Activated CD4-positive, alpha-beta T cell treated with anti-CD3 and anti-CD28 coated beads, Interleukin-2, amount 10 ng/mL, durations not matched to agents 24 days and 14 days (primary cell): ENCODE measurements at regions not wholly inside any gene's neighbourhood (a gene's known extent, or its start where the extent isn't known, plus 50 kb on each side); places are given as distances from the start of the nearest gene placed in this dataset.

Source experiments
- DNase-seq: peaks from one replicate; pipeline ENCODE4 v3.0.0; 2022
- H3K27ac Mint-ChIP-seq: one replicate; pipeline ENCODE4 v1.8.0; 2022; ENCODE audit warnings: mild to moderate bottlenecking, mixed read lengths
- H3K27me3 Mint-ChIP-seq: one replicate; pipeline ENCODE4 v1.8.0; 2022; ENCODE audit warnings: mixed read lengths
- H3K36me3 Mint-ChIP-seq: one replicate; pipeline ENCODE4 v1.8.0; 2022; ENCODE audit warnings: low read depth, mild to moderate bottlenecking, mixed read lengths
- H3K4me1 Mint-ChIP-seq: one replicate; pipeline ENCODE4 v1.8.0; 2021; ENCODE audit warnings: mixed read lengths
- H3K4me3 Mint-ChIP-seq: one replicate; pipeline ENCODE4 v1.8.0; 2022; ENCODE audit warnings: mild to moderate bottlenecking, moderate library complexity, mixed read lengths
- H3K9me3 Mint-ChIP-seq: one replicate; pipeline ENCODE4 v1.8.0; 2021; ENCODE audit warnings: mixed read lengths
- intact Hi-C: fragments of 100-400 bp; cut with micrococcal nuclease; formaldehyde crosslinking; loops from one replicate; pipeline ENCODE4 v1.15.1; 2023

DNA sequence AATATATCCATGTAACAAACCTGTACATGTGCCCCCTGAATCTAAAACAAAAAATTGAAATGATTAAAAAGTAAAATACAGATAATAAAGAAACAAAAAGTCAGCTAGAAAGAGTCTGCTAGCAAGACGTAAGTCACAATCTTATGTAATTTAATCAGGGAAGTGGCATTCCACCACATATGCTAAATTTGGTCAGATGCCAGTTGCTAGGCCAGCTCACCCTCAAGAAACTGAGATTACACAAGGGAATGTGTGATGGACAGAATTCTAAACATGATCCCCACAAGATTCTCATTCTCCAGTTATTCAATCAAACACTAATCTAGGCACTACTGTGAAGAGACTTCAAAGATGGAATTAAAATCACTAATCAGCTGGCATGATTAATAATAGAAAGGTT, 689.3 kb downstream of the CENPC start:
- Mint-ChIP-seq H3K27ac (no peak overlapping the region), H3K27me3 (no peaks in the 10 kb centered on the region), H3K36me3 (no peaks in the 10 kb centered on the region), H3K4me3 (no peak overlapping the region), H3K4me1 (no peaks in the 10 kb centered on the region), H3K9me3 (no peaks in the 10 kb centered on the region)
- no peak for DNase-seq
- intact Hi-C loops, result no loop called here

DNA sequence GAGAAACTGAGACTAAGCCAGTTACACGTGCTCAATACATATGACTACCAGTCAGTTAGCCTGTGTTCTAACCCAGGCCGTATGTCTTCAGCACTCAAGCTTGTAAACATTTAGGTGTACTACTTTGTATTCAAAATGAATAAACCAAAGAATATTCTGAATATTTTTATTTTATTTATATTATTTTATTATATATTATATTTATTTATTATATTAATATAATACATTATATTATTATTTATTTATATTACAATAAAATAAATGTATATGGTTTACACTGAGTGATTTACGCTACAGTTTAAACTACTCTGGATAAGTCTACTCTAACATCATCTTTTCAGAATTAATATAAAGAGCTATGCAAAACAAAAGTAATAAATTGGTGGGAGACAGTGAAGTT, 691.5 kb downstream of the CENPC start:
- intact Hi-C loops, result no loop called here
- Mint-ChIP-seq H3K36me3 (no peaks in the 10 kb centered on the region), H3K4me1 (no peaks in the 10 kb centered on the region), H3K4me3 (no peak overlapping the region), H3K27ac (no peak overlapping the region), H3K27me3 (no peaks in the 10 kb centered on the region), H3K9me3 (no peaks in the 10 kb centered on the region)
- DNase-seq, result no peak

DNA sequence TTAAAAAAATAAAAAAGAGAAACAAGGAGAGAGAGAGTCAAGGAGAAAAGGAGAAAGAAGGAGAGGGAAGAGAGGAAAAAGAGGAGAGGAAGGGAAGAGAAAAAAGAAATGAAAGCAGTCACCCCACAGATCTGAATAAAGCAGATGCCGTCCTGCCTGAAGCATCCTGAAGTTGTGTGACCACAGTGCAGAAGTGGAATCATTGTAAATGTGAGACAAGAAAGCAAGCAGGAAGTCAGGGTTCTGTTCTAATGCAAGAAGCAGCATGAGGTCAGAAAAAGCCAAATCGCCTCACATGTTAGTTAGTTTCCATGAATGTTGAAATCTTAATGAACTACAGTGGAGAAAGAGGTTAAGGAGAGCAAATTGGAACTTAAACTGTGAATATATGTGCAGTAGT, 692.5 kb downstream of the CENPC start:
- no peaks in the 10 kb centered on the region for H3K9me3 Mint-ChIP-seq
- no peak overlapping the region for H3K4me3 Mint-ChIP-seq
- no peak overlapping the region for H3K27ac Mint-ChIP-seq
- intact Hi-C loops, result no loop called here
- H3K36me3 Mint-ChIP-seq, result no peaks in the 10 kb centered on the region
- no peaks in the 10 kb centered on the region for H3K4me1 Mint-ChIP-seq
- no peaks in the 10 kb centered on the region for H3K27me3 Mint-ChIP-seq
- no peak for DNase-seq

DNA sequence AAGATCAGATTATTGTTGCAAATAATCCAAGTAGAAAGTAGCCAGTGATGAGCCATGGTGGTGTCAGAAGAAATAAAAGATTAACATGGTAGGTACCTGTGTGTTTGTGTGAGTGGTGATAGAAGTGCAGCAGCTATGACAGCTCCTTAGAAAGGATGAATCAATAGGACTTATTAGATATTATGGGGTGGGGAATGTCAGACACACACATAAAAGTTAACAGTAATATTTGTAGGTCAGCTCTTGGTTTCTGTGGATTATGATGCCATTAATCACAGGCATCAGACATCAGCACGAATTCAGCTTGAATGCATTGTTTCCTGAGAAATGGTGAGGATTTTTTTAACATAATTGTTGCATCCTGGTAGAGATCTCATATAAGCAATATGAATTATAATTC, 695.7 kb downstream of the CENPC start:
- intact Hi-C loops, result no loop called here
- no peak for DNase-seq
- Mint-ChIP-seq H3K4me3 (no peak overlapping the region), H3K27ac (no peak overlapping the region), H3K9me3 (no peaks in the 10 kb centered on the region), H3K36me3 (no peaks in the 10 kb centered on the region), H3K27me3 (no peaks in the 10 kb centered on the region), H3K4me1 (no peaks in the 10 kb centered on the region)

DNA sequence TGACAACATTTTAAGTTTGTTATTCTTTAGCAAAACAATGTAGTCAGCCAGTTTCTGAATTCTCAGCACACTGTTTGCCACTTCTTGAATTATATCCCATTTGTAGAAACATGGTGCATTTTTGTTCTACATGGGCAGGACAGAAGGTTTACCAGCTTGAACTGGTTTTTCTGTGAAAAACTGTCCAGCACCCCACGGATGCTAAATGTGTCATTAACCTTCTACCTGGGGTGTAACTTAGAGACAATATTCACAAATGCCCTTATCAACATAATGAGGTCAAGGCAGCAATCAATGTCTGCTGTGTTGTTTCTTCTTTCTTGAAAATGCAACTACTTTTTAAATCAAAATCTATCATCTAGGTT, 702.6 kb downstream of the CENPC start:
- Mint-ChIP-seq H3K27ac (no peak overlapping the region), H3K27me3 (no peaks in the 10 kb centered on the region), H3K4me1 (no peaks in the 10 kb centered on the region), H3K9me3 (peaks cover 4% of the 10 kb centered on the region), H3K36me3 (no peaks in the 10 kb centered on the region), H3K4me3 (no peak overlapping the region)
- no peak for DNase-seq
- intact Hi-C loops, result no loop called here

DNA sequence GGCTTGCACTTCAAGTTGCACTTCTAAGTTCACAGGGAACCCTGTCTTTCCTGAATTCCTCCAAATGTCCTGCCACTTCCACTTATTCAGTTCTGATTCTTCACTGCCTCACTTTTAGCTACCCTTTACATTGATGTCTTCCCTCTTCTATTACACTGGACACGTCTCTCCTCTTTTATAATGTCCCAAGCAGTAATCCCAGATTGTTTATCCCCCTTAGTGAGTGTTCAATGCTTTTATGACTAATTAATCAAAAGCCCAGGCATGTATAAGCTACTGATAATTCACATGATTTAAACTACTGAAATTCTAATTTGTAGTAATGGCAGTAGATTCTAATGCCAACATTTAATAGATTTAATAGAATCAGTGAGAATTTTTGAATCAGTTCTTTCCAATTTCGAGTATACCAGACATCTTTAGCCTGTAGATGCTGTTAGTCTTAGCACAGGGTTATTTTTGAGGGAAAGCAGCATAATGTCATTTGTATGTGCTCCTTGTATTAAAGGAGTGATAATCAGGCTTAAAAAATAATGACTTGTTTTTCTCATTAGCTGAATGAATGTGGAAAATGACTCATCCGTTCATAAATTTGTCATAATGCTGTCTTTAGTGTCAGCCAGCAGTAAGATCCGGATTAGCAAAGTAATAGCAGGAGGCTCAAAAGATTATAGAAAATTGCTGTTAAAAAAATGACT, 703.1 kb downstream of the CENPC start:
- H3K4me1 Mint-ChIP-seq, result no peaks in the 10 kb centered on the region
- H3K4me3 Mint-ChIP-seq, result no peak overlapping the region
- H3K9me3 Mint-ChIP-seq, result peaks cover 4% of the 10 kb centered on the region
- intact Hi-C loops, result no loop called here
- H3K27ac Mint-ChIP-seq, result no peak overlapping the region
- no peaks in the 10 kb centered on the region for H3K36me3 Mint-ChIP-seq
- H3K27me3 Mint-ChIP-seq, result no peaks in the 10 kb centered on the region
- DNase-seq, result no peak

DNA sequence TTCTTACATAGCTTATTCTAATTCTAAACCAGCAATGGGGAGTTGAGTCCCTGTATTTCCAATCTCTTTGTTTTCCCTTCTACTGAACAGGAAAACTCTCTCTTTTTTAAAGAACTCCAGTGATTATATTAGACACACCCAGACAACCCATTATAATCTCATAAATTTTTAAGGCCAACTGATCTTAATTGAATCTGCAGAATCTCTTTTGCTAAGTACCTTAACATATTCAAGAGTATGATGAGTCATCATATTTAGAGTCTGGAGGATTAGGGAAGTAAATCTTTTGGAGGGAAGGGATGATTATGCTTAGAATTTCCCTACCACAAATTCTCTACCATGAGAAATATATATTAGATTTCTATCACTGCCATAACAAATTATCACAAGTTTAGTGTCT, 705.1 kb downstream of the CENPC start:
- Mint-ChIP-seq H3K4me1 (no peaks in the 10 kb centered on the region), H3K27me3 (no peaks in the 10 kb centered on the region), H3K4me3 (no peak overlapping the region), H3K9me3 (peaks cover 4% of the 10 kb centered on the region), H3K36me3 (no peaks in the 10 kb centered on the region), H3K27ac (no peak overlapping the region)
- intact Hi-C loops, result no loop called here
- no peak for DNase-seq

DNA sequence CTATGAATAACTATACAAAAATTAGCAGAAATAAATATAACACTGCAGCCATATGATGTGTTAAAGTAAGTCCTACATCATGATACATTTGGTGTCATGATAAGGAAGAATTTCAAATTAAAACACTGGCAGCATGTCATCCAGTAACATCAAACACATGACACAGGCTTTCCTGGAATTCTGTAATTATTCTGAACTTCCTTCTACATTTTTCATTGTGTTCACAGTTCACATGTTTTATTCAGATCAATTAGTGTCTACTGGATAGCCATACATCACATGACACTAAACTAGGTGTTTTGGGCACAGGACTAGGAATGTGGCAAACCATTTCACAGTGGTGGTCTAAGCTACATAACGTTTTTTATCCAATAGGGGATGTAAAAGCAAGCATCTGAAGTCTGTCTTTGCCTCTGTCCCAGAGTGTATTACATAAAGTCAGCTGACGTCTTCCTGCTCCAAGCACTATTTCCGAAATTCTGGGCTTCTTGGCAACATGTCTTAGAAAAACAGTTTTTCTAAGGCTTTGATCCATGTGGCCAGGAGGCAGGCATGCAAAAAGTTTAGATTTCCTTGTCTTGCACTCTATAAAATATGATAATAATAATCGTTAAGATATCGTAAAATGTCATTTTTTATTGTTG, 707.9 kb downstream of the CENPC start:
- no peak overlapping the region for H3K27ac Mint-ChIP-seq
- DNase-seq, result no peak
- intact Hi-C loops, result no loop called here
- no peaks in the 10 kb centered on the region for H3K4me1 Mint-ChIP-seq
- H3K4me3 Mint-ChIP-seq, result no peak overlapping the region
- H3K27me3 Mint-ChIP-seq, result no peaks in the 10 kb centered on the region
- no peaks in the 10 kb centered on the region for H3K36me3 Mint-ChIP-seq
- H3K9me3 Mint-ChIP-seq, result peaks cover 4% of the 10 kb centered on the region

DNA sequence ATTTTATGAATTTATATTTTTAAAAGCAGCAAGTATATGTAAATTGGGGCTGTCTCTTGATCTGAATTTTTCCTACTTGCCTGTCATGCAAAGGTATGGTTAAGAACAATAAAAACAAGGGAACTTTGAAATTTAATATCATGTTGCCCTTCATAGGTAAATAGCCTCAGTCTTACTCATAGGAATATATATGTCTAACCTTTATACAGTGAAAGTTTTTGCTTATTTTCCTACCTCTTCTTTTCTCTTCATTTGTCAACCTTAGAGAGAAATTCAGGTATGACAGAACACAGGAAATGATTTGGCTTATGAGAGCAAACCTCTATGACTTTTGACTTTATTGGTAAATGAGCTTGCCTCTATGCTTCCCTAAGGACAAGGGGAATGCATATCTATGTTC, 716.0 kb downstream of the CENPC start:
- Mint-ChIP-seq H3K4me1 (no peaks in the 10 kb centered on the region), H3K36me3 (no peaks in the 10 kb centered on the region), H3K27ac (no peak overlapping the region), H3K4me3 (no peak overlapping the region), H3K27me3 (no peaks in the 10 kb centered on the region), H3K9me3 (peaks cover 3% of the 10 kb centered on the region)
- no peak for DNase-seq
- intact Hi-C loops, result no loop called here

DNA sequence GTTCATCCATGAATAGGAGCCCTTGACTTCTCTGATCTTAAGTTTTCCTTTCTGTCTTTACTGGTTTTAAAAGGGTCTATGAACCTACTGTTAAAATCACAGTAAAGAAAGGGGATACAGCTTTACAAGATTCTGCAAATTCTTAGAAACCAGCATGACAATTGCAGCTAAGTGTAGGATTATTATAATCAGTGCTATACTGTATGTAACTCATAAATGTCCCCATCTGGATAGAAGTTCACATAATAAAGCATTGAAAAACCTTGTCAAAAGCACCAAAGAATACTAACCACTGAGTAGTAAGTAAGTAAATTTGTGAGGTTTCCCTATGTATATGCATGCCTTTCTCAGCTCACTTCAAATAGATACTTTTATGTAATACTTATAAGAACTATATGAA, 724.6 kb downstream of the CENPC start:
- DNase-seq, result no peak
- H3K36me3 Mint-ChIP-seq, result no peaks in the 10 kb centered on the region
- no peaks in the 10 kb centered on the region for H3K4me1 Mint-ChIP-seq
- no peaks in the 10 kb centered on the region for H3K9me3 Mint-ChIP-seq
- no peak overlapping the region for H3K27ac Mint-ChIP-seq
- H3K27me3 Mint-ChIP-seq, result no peaks in the 10 kb centered on the region
- no peak overlapping the region for H3K4me3 Mint-ChIP-seq
- intact Hi-C loops, result no loop called here

DNA sequence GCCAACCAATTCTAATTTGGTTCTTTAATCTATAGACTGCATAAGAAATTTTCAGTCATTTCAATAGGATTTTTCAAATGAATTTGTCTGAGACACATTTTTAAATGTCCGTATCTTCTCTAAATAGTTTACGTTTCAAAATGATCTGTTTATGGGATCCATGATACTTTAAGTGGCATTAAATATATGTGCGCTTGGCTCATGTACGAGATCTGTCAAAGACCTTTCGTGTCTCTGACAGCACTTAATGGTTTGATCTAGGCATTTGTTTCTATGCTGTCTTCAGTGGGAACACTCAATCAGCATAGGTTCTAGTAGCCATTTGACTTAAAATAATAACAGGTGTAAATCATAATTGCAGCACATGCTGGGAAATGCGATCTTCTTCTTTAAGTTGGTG, 731.0 kb downstream of the CENPC start:
- DNase-seq, result no peak
- Mint-ChIP-seq H3K4me3 (no peak overlapping the region), H3K4me1 (no peaks in the 10 kb centered on the region), H3K27me3 (no peaks in the 10 kb centered on the region), H3K27ac (no peak overlapping the region), H3K9me3 (no peaks in the 10 kb centered on the region), H3K36me3 (no peaks in the 10 kb centered on the region)
- intact Hi-C loops, result no loop called here

DNA sequence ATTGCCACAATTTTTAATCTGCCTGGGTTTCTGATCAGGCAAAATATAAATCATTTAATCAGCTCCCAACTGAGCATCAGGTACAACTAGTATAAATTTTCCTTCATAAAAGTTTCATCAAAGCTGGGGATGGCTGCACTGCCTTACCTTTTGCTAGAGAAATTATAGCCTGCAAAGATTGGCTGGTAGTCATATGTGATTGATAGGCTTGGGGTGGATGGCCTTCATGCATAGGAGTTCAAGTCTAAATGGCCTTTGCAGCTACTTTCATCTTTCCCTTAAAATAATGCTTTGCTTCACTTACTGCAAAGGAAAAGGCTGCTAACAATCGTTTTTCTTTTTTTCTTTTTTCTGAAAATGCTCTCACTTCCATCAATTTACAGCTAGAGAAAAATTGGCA, 739.7 kb downstream of the CENPC start:
- no peak for DNase-seq
- Mint-ChIP-seq H3K4me1 (no peaks in the 10 kb centered on the region), H3K27me3 (no peaks in the 10 kb centered on the region), H3K4me3 (no peak overlapping the region), H3K9me3 (no peaks in the 10 kb centered on the region), H3K36me3 (no peaks in the 10 kb centered on the region), H3K27ac (no peak overlapping the region)
- intact Hi-C loops, result no loop called here

DNA sequence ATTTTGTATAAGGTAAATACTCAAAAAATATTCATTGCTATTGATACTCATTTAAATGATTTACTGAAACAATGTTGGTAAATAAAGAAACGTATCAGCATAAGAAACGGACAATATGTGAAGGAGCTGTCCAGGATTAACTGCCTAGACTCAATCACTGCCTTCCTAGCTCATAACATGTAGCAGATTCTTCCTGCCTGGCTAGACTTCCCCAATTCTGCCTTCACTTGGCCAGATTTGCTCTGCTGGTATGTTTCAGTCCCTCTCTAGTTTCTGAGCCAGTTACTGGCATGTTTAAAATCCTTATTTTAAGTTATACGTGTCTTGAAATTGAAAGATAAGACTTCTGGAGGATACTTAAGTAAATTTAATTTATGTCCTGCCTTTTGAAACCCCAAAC, 740.3 kb downstream of the CENPC start:
- intact Hi-C loops, result no loop called here
- Mint-ChIP-seq H3K9me3 (no peaks in the 10 kb centered on the region), H3K4me1 (no peaks in the 10 kb centered on the region), H3K27ac (no peak overlapping the region), H3K4me3 (no peak overlapping the region), H3K27me3 (no peaks in the 10 kb centered on the region), H3K36me3 (no peaks in the 10 kb centered on the region)
- DNase-seq, result no peak

DNA sequence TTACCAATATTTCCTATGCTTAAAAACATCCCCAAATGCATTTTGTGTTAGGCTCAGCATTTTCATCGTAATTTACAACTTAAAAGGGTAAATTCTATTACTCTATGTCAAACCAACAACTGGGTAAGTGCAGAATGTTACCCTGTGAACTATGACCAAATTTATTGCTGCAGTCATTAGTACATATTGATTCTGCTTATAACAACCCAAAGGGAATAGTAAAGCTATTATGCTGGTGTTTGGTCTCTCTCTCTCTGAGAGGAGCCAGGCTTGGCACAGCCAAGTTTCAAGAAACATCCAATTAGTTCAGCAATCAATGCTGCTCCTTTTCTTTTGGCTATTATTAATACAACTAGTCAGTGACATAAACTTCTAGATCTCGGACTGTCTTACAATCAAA, 747.7 kb downstream of the CENPC start:
- no peaks in the 10 kb centered on the region for H3K4me1 Mint-ChIP-seq
- H3K9me3 Mint-ChIP-seq, result no peaks in the 10 kb centered on the region
- H3K4me3 Mint-ChIP-seq, result no peak overlapping the region
- intact Hi-C loops, result no loop called here
- no peaks in the 10 kb centered on the region for H3K36me3 Mint-ChIP-seq
- no peak overlapping the region for H3K27ac Mint-ChIP-seq
- no peak for DNase-seq
- no peaks in the 10 kb centered on the region for H3K27me3 Mint-ChIP-seq

DNA sequence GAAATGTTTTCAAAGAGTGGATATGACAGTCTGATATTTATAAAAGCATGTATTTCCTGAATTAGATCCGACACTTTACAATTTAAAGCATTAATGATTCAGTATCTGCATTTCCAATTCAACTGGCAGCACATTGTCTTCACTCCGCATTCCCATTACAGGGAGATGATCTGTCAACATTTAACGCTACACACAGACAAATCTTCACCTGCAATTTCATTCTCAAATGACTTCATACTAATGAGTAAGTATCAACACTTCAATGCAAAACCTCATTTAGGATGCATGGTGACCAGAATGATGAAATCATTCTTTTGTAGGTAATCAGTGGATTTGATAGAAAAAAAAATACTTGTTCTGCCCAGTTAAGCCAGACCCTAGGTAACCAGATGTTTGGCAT, 749.6 kb downstream of the CENPC start:
- H3K36me3 Mint-ChIP-seq, result no peaks in the 10 kb centered on the region
- DNase-seq, result no peak
- H3K4me3 Mint-ChIP-seq, result no peak overlapping the region
- intact Hi-C loops, result no loop called here
- H3K27me3 Mint-ChIP-seq, result no peaks in the 10 kb centered on the region
- no peak overlapping the region for H3K27ac Mint-ChIP-seq
- H3K4me1 Mint-ChIP-seq, result no peaks in the 10 kb centered on the region
- no peaks in the 10 kb centered on the region for H3K9me3 Mint-ChIP-seq
